GM12878 (cell line): ENCODE measurements at regions not wholly inside any gene's neighbourhood (a gene's known extent, or its start where the extent isn't known, plus 50 kb on each side); places are given as distances from the start of the nearest gene placed in this dataset.

Experiments used
- BRCA1 ChIP-seq: IDR thresholded peaks from 2 replicates; pipeline ENCODE4 v1.6.1; 2011; ENCODE audit warnings: low read depth, low read length, improper control_type of control experiment
- DPF2 ChIP-seq: fragments of 450-650 bp; IDR thresholded peaks from 2 replicates; pipeline ENCODE4 v1.6.1; 2017; ENCODE audit warnings: mild to moderate bottlenecking
- EGR1 ChIP-seq, 2 experiments: IDR thresholded peaks; 1 replicate in 1 of 2; 2 replicates in 1 of 2; pipeline ENCODE4 v1.6.1; 2011 to 2012; ENCODE audit warnings: low read depth in 2 of 2, low read length in 2 of 2, borderline replicate concordance in 1 of 2, mild to moderate bottlenecking in 1 of 2, moderate library complexity in 1 of 2
- MYB ChIP-seq: fragments of 150-350 bp; IDR thresholded peaks from 2 replicates; pipeline ENCODE4 v1.6.1; 2014; ENCODE audit warnings: mild to moderate bottlenecking, low read depth, low read length, borderline replicate concordance
- NR2C1 ChIP-seq: fragments of 450-650 bp; IDR thresholded peaks from 2 replicates; pipeline ENCODE4 v1.6.1; 2017; ENCODE audit warnings: antibody characterized with exemption, mild to moderate bottlenecking, moderate library complexity
- POLR2A ChIP-seq: IDR thresholded peaks from 2 replicates; pipeline ENCODE4 v1.6.1; 2011; ENCODE audit warnings: low read depth, mild to moderate bottlenecking, low read length
- RELA ChIP-seq: fragments of 450-650 bp; IDR thresholded peaks from 2 replicates; pipeline ENCODE4 v1.8.0; 2014; ENCODE audit warnings: borderline replicate concordance; ENCODE audit not compliant: partially characterized antibody
- TF ChIP-seq, protein P1 (sequence below), 3 experiments: IDR thresholded peaks in 2 of 3; conservative IDR thresholded peaks in 1 of 3; 2 replicates each; pipeline ENCODE4 v1.5.1; 2011; ENCODE audit warnings: low read depth in 3 of 3, low read length in 3 of 3, mild to moderate bottlenecking in 3 of 3, control low read depth in 2 of 3, moderate library complexity in 2 of 3, inconsistent platforms in 1 of 3, mixed read lengths in 1 of 3; ENCODE audit not compliant: control insufficient read depth in 2 of 3, insufficient read depth in 1 of 3; ENCODE audit errors: extremely low read depth in 1 of 3
- TF ChIP-seq, protein P2 (sequence below): IDR thresholded peaks from 2 replicates; pipeline ENCODE4 v1.6.1; 2012; ENCODE audit warnings: low read depth, low read length, improper control_type of control experiment

- no peak for TF ChIP-seq RELA
- no peak for TF ChIP-seq DPF2
- TF ChIP-seq, protein P1, sequence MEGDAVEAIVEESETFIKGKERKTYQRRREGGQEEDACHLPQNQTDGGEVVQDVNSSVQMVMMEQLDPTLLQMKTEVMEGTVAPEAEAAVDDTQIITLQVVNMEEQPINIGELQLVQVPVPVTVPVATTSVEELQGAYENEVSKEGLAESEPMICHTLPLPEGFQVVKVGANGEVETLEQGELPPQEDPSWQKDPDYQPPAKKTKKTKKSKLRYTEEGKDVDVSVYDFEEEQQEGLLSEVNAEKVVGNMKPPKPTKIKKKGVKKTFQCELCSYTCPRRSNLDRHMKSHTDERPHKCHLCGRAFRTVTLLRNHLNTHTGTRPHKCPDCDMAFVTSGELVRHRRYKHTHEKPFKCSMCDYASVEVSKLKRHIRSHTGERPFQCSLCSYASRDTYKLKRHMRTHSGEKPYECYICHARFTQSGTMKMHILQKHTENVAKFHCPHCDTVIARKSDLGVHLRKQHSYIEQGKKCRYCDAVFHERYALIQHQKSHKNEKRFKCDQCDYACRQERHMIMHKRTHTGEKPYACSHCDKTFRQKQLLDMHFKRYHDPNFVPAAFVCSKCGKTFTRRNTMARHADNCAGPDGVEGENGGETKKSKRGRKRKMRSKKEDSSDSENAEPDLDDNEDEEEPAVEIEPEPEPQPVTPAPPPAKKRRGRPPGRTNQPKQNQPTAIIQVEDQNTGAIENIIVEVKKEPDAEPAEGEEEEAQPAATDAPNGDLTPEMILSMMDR (IDR thresholded peaks at IDR 0.05 in 2 of 3, conservative IDR thresholded peaks at IDR 0.05 in 1 of 3; ENCODE audit: control insufficient read depth in 2 of 3, extremely low read depth in 1 of 3, insufficient read depth in 1 of 3, low read depth in 3 of 3, low read length in 3 of 3): no peak
- no peak for TF ChIP-seq BRCA1
- no peak for TF ChIP-seq EGR1 (IDR thresholded peaks at IDR 0.05; ENCODE audit: borderline replicate concordance in 1 of 2, low read depth in 2 of 2, low read length in 2 of 2)
- no peak for TF ChIP-seq MYB
- no peak for TF ChIP-seq NR2C1
- no peak for TF ChIP-seq POLR2A
- TF ChIP-seq, protein P2, sequence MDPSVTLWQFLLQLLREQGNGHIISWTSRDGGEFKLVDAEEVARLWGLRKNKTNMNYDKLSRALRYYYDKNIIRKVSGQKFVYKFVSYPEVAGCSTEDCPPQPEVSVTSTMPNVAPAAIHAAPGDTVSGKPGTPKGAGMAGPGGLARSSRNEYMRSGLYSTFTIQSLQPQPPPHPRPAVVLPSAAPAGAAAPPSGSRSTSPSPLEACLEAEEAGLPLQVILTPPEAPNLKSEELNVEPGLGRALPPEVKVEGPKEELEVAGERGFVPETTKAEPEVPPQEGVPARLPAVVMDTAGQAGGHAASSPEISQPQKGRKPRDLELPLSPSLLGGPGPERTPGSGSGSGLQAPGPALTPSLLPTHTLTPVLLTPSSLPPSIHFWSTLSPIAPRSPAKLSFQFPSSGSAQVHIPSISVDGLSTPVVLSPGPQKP: no peak
These were observed 84.2 kb downstream of the TRIM27 start for GRCh38 chr6:28839443-28840120.
